GM21447 (cell line): ENCODE measurements at regions not wholly inside any gene's neighbourhood (a gene's known extent, or its start where the extent isn't known, plus 50 kb on each side); places are given as distances from the start of the nearest gene placed in this dataset.
"Not testable (repeated sequence)": the region's sequence is repeated elsewhere in the genome, so short reads cannot be mapped to it uniquely, and the experiment has no call there.

Experiments used
- ATAC-seq: cut with Tn5 transposase; IDR thresholded peaks from one replicate; pipeline ENCODE4 v1.9.1; 2021; ENCODE audit not compliant: unreplicated experiment

- no peak for ATAC-seq
Measured at GRCh38 chr14:48325486-48325885, 650.1 kb upstream of the MDGA2 start.

GRCh38 chr14:48323665-48324064 lies 648.3 kb upstream of the MDGA2 start:
- ATAC-seq = no peak

- no peak for ATAC-seq
Measured at GRCh38 chr14:48319823-48320222, 644.4 kb upstream of the MDGA2 start.

- ATAC-seq = no peak
Measured at GRCh38 chr14:48304729-48305128, 629.3 kb upstream of the MDGA2 start.

GRCh38 chr14:48289701-48290100 lies 614.3 kb upstream of the MDGA2 start:
- ATAC-seq = no peak

GRCh38 chr14:48285217-48285616 lies 609.8 kb upstream of the MDGA2 start:
- not testable (repeated sequence) for ATAC-seq

- ATAC-seq = no peak
Measured at GRCh38 chr14:48275301-48275700, 599.9 kb upstream of the MDGA2 start.

- ATAC-seq = no peak
Measured at GRCh38 chr14:48274826-48275225, 599.4 kb upstream of the MDGA2 start.

GRCh38 chr14:48267926-48268325 lies 592.5 kb upstream of the MDGA2 start:
- ATAC-seq = not testable (repeated sequence)

GRCh38 chr14:48266201-48266600 lies 590.8 kb upstream of the MDGA2 start:
- not testable (repeated sequence) for ATAC-seq

- no peak for ATAC-seq
Measured at GRCh38 chr14:48261436-48261835, 586.0 kb upstream of the MDGA2 start.

- not testable (repeated sequence) for ATAC-seq
Measured at GRCh38 chr14:48260394-48261295, 585.2 kb upstream of the MDGA2 start.

- ATAC-seq = not testable (repeated sequence)
Measured at GRCh38 chr14:48259876-48260275, 584.5 kb upstream of the MDGA2 start.

- ATAC-seq = not testable (repeated sequence)
Measured at GRCh38 chr14:48259232-48259631, 583.8 kb upstream of the MDGA2 start.

- not testable (repeated sequence) for ATAC-seq
Measured at GRCh38 chr14:48258703-48259102, 583.3 kb upstream of the MDGA2 start.

GRCh38 chr14:48253020-48253419 lies 577.6 kb upstream of the MDGA2 start:
- no peak for ATAC-seq

- ATAC-seq = no peak
Measured at GRCh38 chr14:48251290-48251689, 575.9 kb upstream of the MDGA2 start.

- ATAC-seq = no peak
Measured at GRCh38 chr14:48250575-48250974, 575.2 kb upstream of the MDGA2 start.

GRCh38 chr14:48247977-48248376 lies 572.6 kb upstream of the MDGA2 start:
- ATAC-seq = no peak

GRCh38 chr14:48243900-48244299 lies 568.5 kb upstream of the MDGA2 start:
- no peak for ATAC-seq

- ATAC-seq = no peak
Measured at GRCh38 chr14:48229091-48229490, 553.7 kb upstream of the MDGA2 start.

- ATAC-seq = no peak
Measured at GRCh38 chr14:48193893-48194292, 518.5 kb upstream of the MDGA2 start.

- ATAC-seq = not testable (repeated sequence)
Measured at GRCh38 chr14:48149624-48150023, 474.2 kb upstream of the MDGA2 start.
